ENCODE measurements at regions not wholly inside any gene's neighbourhood (a gene's known extent, or its start where the extent isn't known, plus 50 kb on each side); places are given as distances from the start of the nearest gene placed in this dataset.

DNA sequence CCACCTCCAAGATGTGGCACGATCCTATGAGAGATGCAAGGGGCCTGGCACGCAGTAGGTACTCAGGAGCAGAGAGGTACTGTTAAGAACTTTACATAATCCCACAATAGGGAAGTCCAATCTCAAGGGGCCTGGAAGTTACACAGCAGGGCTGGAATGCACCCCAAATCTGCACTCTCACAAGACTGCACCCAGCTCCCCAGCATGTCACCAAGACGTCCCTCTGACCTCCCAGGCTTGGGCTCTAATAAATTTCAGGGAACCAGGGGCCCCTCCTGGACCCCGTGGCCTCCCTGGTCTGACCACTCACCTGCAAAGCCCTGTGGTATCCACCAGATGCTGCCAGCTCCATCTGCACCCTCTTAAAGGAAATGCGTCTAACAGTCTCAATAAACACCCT is 94.9 kb downstream of the OAT start:
- TF ChIP-seq, protein P1, sequence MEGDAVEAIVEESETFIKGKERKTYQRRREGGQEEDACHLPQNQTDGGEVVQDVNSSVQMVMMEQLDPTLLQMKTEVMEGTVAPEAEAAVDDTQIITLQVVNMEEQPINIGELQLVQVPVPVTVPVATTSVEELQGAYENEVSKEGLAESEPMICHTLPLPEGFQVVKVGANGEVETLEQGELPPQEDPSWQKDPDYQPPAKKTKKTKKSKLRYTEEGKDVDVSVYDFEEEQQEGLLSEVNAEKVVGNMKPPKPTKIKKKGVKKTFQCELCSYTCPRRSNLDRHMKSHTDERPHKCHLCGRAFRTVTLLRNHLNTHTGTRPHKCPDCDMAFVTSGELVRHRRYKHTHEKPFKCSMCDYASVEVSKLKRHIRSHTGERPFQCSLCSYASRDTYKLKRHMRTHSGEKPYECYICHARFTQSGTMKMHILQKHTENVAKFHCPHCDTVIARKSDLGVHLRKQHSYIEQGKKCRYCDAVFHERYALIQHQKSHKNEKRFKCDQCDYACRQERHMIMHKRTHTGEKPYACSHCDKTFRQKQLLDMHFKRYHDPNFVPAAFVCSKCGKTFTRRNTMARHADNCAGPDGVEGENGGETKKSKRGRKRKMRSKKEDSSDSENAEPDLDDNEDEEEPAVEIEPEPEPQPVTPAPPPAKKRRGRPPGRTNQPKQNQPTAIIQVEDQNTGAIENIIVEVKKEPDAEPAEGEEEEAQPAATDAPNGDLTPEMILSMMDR (IDR thresholded peaks at IDR 0.05), result no peak
- no peak for TF ChIP-seq POLR2A (IDR thresholded peaks at IDR 0.05)
